GM19463 (cell line): ENCODE measurements at regions not wholly inside any gene's neighbourhood (a gene's known extent, or its start where the extent isn't known, plus 50 kb on each side); places are given as distances from the start of the nearest gene placed in this dataset.
"Not testable (repeated sequence)": the region's sequence is repeated elsewhere in the genome, so short reads cannot be mapped to it uniquely, and the experiment has no call there.

Source experiments
- ATAC-seq: cut with Tn5 transposase; IDR thresholded peaks from one replicate; pipeline ENCODE4 v1.9.1; 2021; ENCODE audit warnings: mild to moderate bottlenecking, moderate library complexity; ENCODE audit not compliant: unreplicated experiment

DNA sequence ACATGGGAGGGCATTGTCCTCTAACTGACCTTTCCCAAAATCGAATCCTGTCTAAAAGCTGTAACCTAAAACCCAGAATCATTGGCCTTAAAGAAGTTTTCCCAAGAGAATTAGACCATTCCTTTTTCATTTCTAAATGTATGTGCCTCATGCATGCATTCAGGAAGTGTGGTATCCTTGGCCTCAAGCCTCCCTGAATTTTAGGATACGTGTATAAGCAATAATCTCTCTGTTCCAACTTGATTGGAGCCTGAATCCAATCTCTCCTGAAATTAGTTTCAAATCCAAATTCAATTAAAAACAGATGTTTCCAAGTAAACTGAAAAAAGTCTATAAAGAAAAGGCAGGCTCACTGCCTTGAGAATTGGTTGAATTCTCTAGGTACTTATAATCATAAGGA is 86.0 kb upstream of the VEPH1 start:
- ATAC-seq: no peak

DNA sequence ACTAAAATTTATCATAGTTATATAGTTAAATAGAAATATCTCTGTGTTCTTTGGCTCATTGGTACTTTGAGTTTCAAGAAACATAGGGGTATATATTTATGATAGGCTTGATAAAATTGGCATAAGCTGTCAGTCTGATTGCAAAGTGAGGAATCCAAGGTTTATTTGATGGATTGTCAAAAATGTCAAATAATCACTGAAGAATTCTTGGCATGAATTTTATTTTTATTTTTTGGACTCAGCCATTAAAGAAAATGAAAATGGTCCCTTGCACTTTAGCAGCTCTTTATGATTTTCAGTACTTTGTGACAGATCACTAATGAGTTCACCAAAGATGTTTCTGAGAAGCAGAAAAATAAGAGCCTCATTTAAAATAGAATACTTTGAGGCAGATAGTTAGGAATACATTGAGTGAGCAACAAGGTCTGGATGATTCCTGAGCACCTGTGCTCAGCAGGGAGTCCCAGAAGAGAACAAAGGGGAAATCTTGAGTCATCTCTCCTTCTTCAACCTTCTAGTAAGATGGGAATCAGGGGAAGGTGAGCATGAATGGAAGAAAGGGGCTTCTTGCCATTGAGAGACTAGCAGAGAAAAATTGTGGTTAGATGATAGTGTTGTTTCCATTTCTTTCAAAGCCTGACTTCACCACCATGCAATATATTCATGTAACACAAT is 85.3 kb upstream of the VEPH1 start:
- ATAC-seq: no peak

- ATAC-seq: no peak
Measured at GRCh38 chr3:157586293-157586692, 83.1 kb upstream of the VEPH1 start.

DNA sequence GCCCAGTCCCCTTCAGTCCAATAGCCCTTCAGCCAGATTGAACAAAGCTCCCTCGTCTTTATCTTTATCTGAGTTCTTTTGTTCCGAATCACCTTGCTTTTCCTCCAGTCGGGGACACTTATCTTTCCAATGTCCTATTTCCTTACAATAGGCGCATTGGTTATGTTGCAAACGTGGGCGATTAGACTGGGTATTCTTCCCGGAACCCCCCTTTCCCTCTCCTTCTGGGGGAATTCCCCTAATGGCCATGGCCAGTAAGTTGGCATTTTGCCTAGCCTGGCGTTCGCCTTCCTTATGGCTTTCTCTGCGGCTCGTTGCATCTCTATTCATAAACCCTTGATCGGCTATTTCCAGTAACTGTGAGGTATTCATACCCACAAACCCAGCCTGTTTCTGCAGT is 82.2 kb upstream of the VEPH1 start:
- no peak for ATAC-seq

GRCh38 chr3:157582637-157582973 is 79.4 kb upstream of the VEPH1 start:
- no peak for ATAC-seq

- not testable (repeated sequence) for ATAC-seq
Measured at GRCh38 chr3:157581956-157582636, 78.9 kb upstream of the VEPH1 start.

DNA sequence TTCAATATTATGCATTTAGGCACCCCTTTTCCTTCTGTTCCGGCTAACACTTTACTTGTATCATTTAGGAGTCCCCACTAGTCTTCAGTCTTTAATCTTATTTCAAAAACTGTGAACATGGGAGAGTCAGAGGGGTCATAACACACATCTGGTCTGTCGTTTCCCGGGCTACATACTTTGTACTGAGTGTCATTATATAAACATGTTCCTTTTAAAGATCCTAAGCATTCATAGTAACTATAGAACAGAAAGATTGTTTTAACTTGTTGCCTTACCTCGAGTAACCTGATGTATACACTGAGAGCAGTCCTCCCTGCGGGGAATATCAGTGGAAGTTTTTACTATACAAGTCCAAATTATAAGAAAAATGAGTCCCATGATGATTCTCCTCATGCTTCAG is 78.2 kb upstream of the VEPH1 start:
- ATAC-seq: no peak

GRCh38 chr3:157578181-157578580 is 75.0 kb upstream of the VEPH1 start:
- ATAC-seq: no peak

- no peak for ATAC-seq
Measured at GRCh38 chr3:157574531-157574930, 71.3 kb upstream of the VEPH1 start.

DNA sequence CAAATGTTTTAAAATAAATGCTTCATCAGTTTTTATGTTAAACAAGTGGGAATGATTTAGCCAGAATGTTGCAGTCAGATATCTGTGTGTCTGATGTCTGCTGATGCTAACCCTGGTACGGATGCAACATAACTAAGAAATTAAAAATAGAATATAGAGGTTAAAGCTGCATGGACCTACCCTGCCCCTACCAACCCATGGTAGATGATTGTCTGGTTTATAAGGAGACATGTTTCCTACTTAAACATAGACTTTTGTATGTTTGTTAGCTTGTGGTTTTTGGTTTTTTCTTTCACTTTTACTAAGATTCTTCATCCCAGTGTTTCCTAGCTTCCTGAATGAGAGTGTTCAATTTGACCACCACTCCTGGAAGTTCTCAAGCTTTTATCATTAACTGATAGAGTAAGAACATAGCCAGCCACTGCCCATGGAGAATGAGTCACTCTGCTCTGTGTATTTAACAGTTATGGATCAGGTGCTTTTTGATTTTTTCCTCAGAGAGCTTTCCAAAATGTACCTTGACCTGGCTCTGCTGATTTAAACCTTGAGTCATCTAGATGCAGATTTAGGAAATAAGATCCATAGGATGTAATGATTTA is 70.7 kb upstream of the VEPH1 start:
- peak; percentile 42 for ATAC-seq

- ATAC-seq: no peak
Measured at GRCh38 chr3:157573281-157573680, 70.1 kb upstream of the VEPH1 start.

DNA sequence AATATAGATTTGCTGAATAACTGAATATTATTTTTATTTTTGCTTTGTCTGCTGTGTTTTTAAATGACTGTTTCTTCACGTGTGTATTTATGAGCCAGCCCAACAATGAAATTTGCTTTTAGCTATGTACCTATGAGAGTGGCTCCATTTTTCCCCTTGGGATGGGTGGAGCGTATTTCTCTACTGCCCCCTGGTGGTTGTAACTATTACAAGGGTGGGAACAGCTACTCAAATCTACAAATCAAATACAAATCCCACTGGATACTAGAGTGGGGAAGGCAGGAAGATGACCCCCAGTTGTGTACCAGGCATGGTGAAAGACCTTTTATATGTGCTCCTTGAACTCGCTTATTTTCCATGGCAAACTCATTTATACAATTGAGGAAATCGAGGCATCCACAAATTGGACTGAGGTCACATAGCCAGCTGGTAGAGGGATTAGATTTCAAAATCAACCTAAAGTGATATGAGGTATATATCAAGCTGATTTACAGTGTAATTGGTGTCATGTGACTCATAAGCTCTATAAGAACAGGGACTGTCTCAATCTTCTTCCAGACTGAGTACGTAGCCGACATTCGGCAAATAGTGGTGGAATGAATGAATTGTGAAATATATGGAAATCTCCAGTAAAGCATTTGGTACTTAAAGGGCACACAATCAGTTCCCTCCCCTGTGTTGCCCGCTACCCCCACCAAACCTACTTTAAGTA is 69.5 kb upstream of the VEPH1 start:
- ATAC-seq: peak; percentile 74

DNA sequence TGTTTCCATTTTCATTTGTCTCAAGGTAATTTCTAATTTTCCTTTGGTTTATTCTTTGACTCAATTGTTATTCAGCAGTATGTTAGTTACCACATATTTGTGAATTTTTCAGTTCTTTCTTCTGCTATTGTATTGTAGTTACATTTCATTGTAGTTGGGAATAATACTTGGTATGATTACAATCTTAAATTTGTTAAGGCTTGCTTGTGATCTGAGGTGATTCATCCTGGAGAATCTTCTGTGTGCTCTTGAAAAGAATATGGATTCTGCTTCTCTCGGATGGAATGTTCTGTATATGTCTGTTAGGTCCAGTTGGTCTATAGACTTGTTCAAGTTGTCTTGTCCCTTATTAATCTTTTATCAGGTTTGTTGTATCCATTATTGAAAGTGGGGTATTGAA is 63.4 kb upstream of the VEPH1 start:
- no peak for ATAC-seq

- no peak for ATAC-seq
Measured at GRCh38 chr3:157559401-157559800, 56.2 kb upstream of the VEPH1 start.
